K562 (cell line): ENCODE measurements at regions not wholly inside any gene's neighbourhood (a gene's known extent, or its start where the extent isn't known, plus 50 kb on each side); places are given as distances from the start of the nearest gene placed in this dataset.

ENCODE experiments used
- ATAC-seq: fragments of 200-7000 bp; cut with Tn5 transposase; 3 replicates; pipeline ENCODE4 v1.9.1; 2020; ENCODE audit warnings: moderate library complexity
- BruUV-seq: library from RNA; stranded (reverse); fragments of 400-500 nt; replicated peaks from 2 replicates; lab custom pipeline; 2021; lab: Mats Ljungman, UMichigan
- CTCF ChIA-PET: fragments of 300-600 bp; formaldehyde crosslinking; extraction: SDS; loops from one replicate; lab custom pipeline; 2021; ENCODE audit warnings: low intra/inter-chr PET ratio; lab: Yijun Ruan, JAX
- POLR2A ChIA-PET: fragments of 300-600, 350-650 bp; sonication (Branson Sonifier 250); formaldehyde crosslinking; extraction: SDS; loops from one replicate; lab custom pipeline; 2021; ENCODE audit warnings: antibody characterized with exemption, inconsistent platforms; lab: Yijun Ruan, JAX
- DNase-seq, 4 experiments: peaks; one replicate each; pipeline versions ENCODE4 v3.0.0 to v3.0.0-alpha.2; 2011 to 2018; ENCODE audit warnings: low spot score in 3 of 4, mixed read lengths in 3 of 4; ENCODE audit errors: extremely low read depth in 1 of 4
- FAIRE-seq: peaks from 2 replicates; lab custom pipeline; 2011; peaks lifted over from hg19 to GRCh38; lab: Jason Lieb, UNC
- H2AFZ ChIP-seq: 2 replicates; pipeline ENCODE4 v1.6.0; 2011; ENCODE audit warnings: low read depth, low read length, control low read depth, inconsistent platforms
- H3K27ac ChIP-seq: fragments of 200-600 bp; 3 replicates; pipeline ENCODE4 v1.8.0; 2011; ENCODE audit warnings: low read depth, mild to moderate bottlenecking, control low read depth, inconsistent platforms, low read length, moderate library complexity, mixed read lengths; ENCODE audit errors: extremely low read depth
- H3K27me3 ChIP-seq, 2 experiments: fragments of 300-600 bp in 1 of 2; 2 replicates in 1 of 2; 3 replicates in 1 of 2; pipeline versions ENCODE4 v1.6.0 to v1.8.0; 2011; ENCODE audit warnings: inconsistent platforms in 2 of 2, low read length in 2 of 2, mild to moderate bottlenecking in 1 of 2, mixed read lengths in 1 of 2, moderate library complexity in 1 of 2; ENCODE audit not compliant: control insufficient read depth in 2 of 2, insufficient read depth in 2 of 2
- H3K36me3 ChIP-seq: fragments of 300-600 bp; 3 replicates; pipeline ENCODE4 v1.8.0; 2011; ENCODE audit warnings: mild to moderate bottlenecking, low read length, inconsistent platforms; ENCODE audit not compliant: control insufficient read depth, insufficient read depth
- H3K4me1 ChIP-seq, 2 experiments: fragments of 200-600 bp in 1 of 2; replicated peaks in 1 of 2; 2 replicates in 1 of 2; 3 replicates in 1 of 2; pipeline versions ENCODE4 v1.5.1 to v1.8.0; 2011; ENCODE audit warnings: inconsistent platforms in 2 of 2, low read length in 2 of 2, mild to moderate bottlenecking in 1 of 2, mixed read lengths in 1 of 2, moderate library complexity in 1 of 2; ENCODE audit not compliant: control insufficient read depth in 2 of 2, insufficient read depth in 2 of 2
- H3K4me2 ChIP-seq: 2 replicates; pipeline ENCODE4 v1.6.1; 2011; ENCODE audit warnings: low read length, control low read depth, inconsistent platforms, mixed read lengths; ENCODE audit not compliant: insufficient read depth
- H3K4me3 ChIP-seq: fragments of 200-600 bp; sonication (generic), shearing (Covaris generic); 2 replicates; pipeline ENCODE4 v1.5.1; 2016; ENCODE audit warnings: control low read depth, inconsistent platforms
- H3K79me2 ChIP-seq: fragments of 200-600 bp; 3 replicates; pipeline ENCODE4 v1.8.0; 2011; ENCODE audit warnings: low read length, inconsistent platforms; ENCODE audit not compliant: control insufficient read depth, insufficient read depth
- H3K9ac ChIP-seq, 2 experiments: 2 replicates each; pipeline versions ENCODE4 v1.6.0 to v1.6.1; 2011; ENCODE audit warnings: low read depth in 2 of 2, low read length in 2 of 2, control low read depth in 1 of 2, inconsistent platforms in 1 of 2, mild to moderate bottlenecking in 1 of 2, mixed read lengths in 1 of 2; ENCODE audit not compliant: insufficient read depth in 1 of 2
- H3K9me1 ChIP-seq: one replicate; pipeline ENCODE4 v1.6.0; 2011; ENCODE audit warnings: inconsistent platforms, mild to moderate bottlenecking, low read length, moderate library complexity; ENCODE audit not compliant: control insufficient read depth, insufficient read depth
- H3K9me3 ChIP-seq: replicated peaks from 2 replicates; pipeline ENCODE4 v1.5.1; 2011; ENCODE audit warnings: low read depth, low read length, inconsistent platforms; ENCODE audit not compliant: control insufficient read depth, insufficient read depth
- H4K20me1 ChIP-seq: replicated peaks from 2 replicates; pipeline ENCODE4 v1.6.1; 2011; ENCODE audit warnings: low read length, inconsistent platforms, mixed read lengths; ENCODE audit not compliant: control insufficient read depth, insufficient read depth
- BRCA1 ChIP-seq, 2 experiments: fragments of 450-650 bp in 1 of 2; sonication (generic) in 1 of 2; formaldehyde crosslinking in 1 of 2; IDR thresholded peaks; 2 replicates each; pipeline versions ENCODE4 v1.5.0 to v1.6.1; 2017 to 2020; ENCODE audit warnings: mild to moderate bottlenecking in 1 of 2, missing genetic modification reagents in 1 of 2
- DNMT1 ChIP-seq: fragments of 450-650 bp; IDR thresholded peaks from 2 replicates; pipeline ENCODE4 v1.6.1; 2016; ENCODE audit warnings: antibody characterized with exemption, mild to moderate bottlenecking
- ELF4 ChIP-seq: fragments of 450-650 bp; formaldehyde crosslinking; IDR thresholded peaks from 2 replicates; pipeline ENCODE4 v1.4.0; 2022; ENCODE audit warnings: missing genetic modification characterization
- GTF2A2 ChIP-seq: IDR thresholded peaks from 2 replicates; pipeline ENCODE4 v1.6.1; 2016; ENCODE audit warnings: mild to moderate bottlenecking, missing genetic modification characterization, missing compliant biosample characterization
- KLF6 ChIP-seq: fragments of 250-450 bp; sonication (Bioruptor Pico); IDR thresholded peaks from 2 replicates; pipeline ENCODE4 v1.4.0; 2020; ENCODE audit warnings: mild to moderate bottlenecking, moderate library complexity, borderline replicate concordance
- MLX ChIP-seq, 2 experiments: fragments of 450-650 bp in 1 of 2; sonication (generic) in 1 of 2; formaldehyde crosslinking; conservative IDR thresholded peaks; 2 replicates each; pipeline versions ENCODE4 v1.4.0 to v1.8.1; 2020 to 2022; ENCODE audit warnings: mild to moderate bottlenecking in 1 of 2, missing genetic modification reagents in 1 of 2
- MTA1 ChIP-seq: fragments of 450-650 bp; IDR thresholded peaks from 2 replicates; pipeline ENCODE4 v1.6.1; 2017; ENCODE audit warnings: borderline replicate concordance
- PBX2 ChIP-seq, 2 experiments: IDR thresholded peaks in 1 of 2; conservative IDR thresholded peaks in 1 of 2; 2 replicates each; pipeline ENCODE4 v1.6.1; 2016; ENCODE audit warnings: low read depth in 2 of 2, mild to moderate bottlenecking in 1 of 2, missing compliant biosample characterization in 1 of 2, missing genetic modification characterization in 1 of 2, moderate library complexity in 1 of 2
- SAFB ChIP-seq: fragments of 200-400 bp; formaldehyde crosslinking; IDR thresholded peaks from 2 replicates; pipeline ENCODE4 v1.6.1; 2017; ENCODE audit warnings: low read depth, low read length, borderline replicate concordance
- SMARCB1 ChIP-seq: IDR thresholded peaks from 2 replicates; pipeline ENCODE4 v1.6.1; 2011; ENCODE audit warnings: improper control_type of control experiment, low read depth; ENCODE audit not compliant: insufficient read length
- SNIP1 ChIP-seq: fragments of 450-650 bp; IDR thresholded peaks from 2 replicates; pipeline ENCODE4 v1.7.1; 2017; ENCODE audit warnings: low read depth, mild to moderate bottlenecking
- TCF15 ChIP-seq: fragments of 250-450 bp; sonication (Bioruptor Pico); IDR thresholded peaks from 2 replicates; pipeline ENCODE4 v1.8.0; 2022; ENCODE audit warnings: moderate library complexity, mild to moderate bottlenecking, inconsistent platforms
- ZNF583 ChIP-seq: fragments of 250-450 bp; sonication (Bioruptor Pico); IDR thresholded peaks from 2 replicates; pipeline ENCODE4 v1.4.0; 2020
- WGBS: fragments of 100-300 bp; shearing (Covaris generic); methylation state at CpG from one replicate; pipeline ENCODE4 v1.1.6; 2016; ENCODE audit warnings: low coverage, mixed read lengths; ENCODE audit not compliant: insufficient coverage; ENCODE audit errors: missing lambda C conversion rate; 5-methylcytosine and 5-hydroxymethylcytosine counted together
- in situ Hi-C: fragments of 300-500 bp; cut with MboI; formaldehyde crosslinking; loops from 4 replicates; pipeline ENCODE4 v1.15.0; 2018; ENCODE audit warnings: inconsistent platforms, mixed read lengths
- intact Hi-C: fragments of 100-400 bp; cut with micrococcal nuclease; formaldehyde crosslinking; loops from 2 replicates; pipeline ENCODE4 v1.14.2; 2022

- no peak for ATAC-seq
- in situ Hi-C loops: no loop called here
- Histone ChIP-seq H3K9me1 (no peaks in the 10 kb centered on the region), H2AFZ (no peak overlapping the region), H3K36me3 (no peaks in the 10 kb centered on the region), H3K27me3 (no peaks in the 10 kb centered on the region), H3K9ac (no peak overlapping the region), H3K79me2 (no peaks in the 10 kb centered on the region), H3K27ac (no peak overlapping the region), H3K9me3 (0 out of 2 replicates have a peak, but pooled peaks cover 2% of the 10 kb centered on the region), H4K20me1 (no peaks in the 10 kb centered on the region), H3K4me3 (no peak overlapping the region), H3K4me1 (no peaks in the 10 kb centered on the region), H3K4me2 (no peak overlapping the region)
- no peak for DNase-seq
- BruUV-seq: no TSS peak
- POLR2A ChIA-PET: interaction anchor here (0.7 kb wide), 1 partner anchor 48 kb away, joined by 8 read pairs; no protein-coding TSS in a partner anchor
- intact Hi-C loops: no loop called here
- no peak for FAIRE-seq
- TF ChIP-seq ZNF583 (no peak), PBX2 (CRISPR knock-in tag; IDR thresholded peaks at IDR 0.05; ENCODE audit: low read depth) (no peak), PBX2 (tag; conservative IDR thresholded peaks at IDR 0.05; ENCODE audit: low read depth) (no peak), MLX (CRISPR knock-in tag; conservative IDR thresholded peaks at IDR 0.05) (no peak), KLF6 (CRISPR knock-in tag) (no peak), GTF2A2 (tag) (no peak), MTA1 (no peak), BRCA1 (IDR thresholded peaks at IDR 0.05) (no peak), BRCA1 (CRISPR knock-in tag; IDR thresholded peaks at IDR 0.05) (no peak), DNMT1 (no peak), SMARCB1 (no peak), SAFB (no peak), ELF4 (no peak), TCF15 (CRISPR knock-in tag) (no peak), SNIP1 (no peak)
- CTCF ChIA-PET: no interaction called here
- WGBS: 1% methylated on average over 8 of the region's 8 CpGs
These were observed 364.9 kb upstream of the RBMS3 start for GRCh38 chr3:28915741-28916500.
